SKM-1 treated with dmso at 0.1 percent for 144 hours (cell line): ENCODE measurements at regions not wholly inside any gene's neighbourhood (a gene's known extent, or its start where the extent isn't known, plus 50 kb on each side); places are given as distances from the start of the nearest gene placed in this dataset.
"Not testable (repeated sequence)": the region's sequence is repeated elsewhere in the genome, so short reads cannot be mapped to it uniquely, and the experiment has no call there.

Source experiments
- DNase-seq: peaks from one replicate; lab custom pipeline; 2025; ENCODE audit not compliant: unreplicated experiment; lab: John Stamatoyannopoulos, UW

DNA sequence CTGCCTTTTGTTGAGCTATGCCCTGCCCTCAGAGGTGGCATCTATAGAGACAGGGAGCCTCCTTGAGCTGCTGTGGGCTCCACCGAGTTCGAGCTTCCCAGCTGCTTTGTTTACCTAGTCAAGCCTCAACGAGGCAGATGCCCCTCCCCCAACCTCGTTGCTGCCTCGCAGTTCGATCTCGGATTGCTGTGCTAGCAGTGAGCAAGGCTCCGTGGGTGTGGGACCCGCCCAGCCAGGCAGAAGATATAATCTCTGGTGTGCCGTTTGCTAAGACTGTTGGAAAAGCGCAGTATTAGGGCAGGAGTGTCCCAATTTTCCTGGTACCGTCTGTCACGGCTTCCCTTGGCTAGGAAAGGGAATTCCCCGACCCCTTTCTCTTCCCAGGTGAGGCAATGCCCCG lies 88.4 kb upstream of the CDK6 start:
- no peak for DNase-seq

DNA sequence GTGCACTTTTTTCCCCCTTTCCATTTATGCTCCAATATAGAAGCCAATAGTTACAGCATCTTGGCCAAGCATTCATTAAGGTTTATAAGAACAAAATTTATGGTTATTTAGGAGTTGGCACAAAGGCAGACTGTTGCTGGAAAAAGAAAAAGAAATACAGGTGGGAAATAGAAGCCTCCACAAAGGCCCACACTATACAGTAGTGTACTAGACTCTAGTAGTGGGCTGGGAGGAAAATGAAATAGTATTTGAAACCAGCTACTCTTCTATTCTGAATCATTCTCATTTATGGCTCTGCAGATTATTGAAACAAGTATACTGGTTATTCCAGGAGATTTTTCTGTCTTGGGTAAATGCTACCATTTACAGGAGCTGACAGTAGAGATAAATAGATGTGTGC lies 80.9 kb upstream of the CDK6 start:
- no peak for DNase-seq

DNA sequence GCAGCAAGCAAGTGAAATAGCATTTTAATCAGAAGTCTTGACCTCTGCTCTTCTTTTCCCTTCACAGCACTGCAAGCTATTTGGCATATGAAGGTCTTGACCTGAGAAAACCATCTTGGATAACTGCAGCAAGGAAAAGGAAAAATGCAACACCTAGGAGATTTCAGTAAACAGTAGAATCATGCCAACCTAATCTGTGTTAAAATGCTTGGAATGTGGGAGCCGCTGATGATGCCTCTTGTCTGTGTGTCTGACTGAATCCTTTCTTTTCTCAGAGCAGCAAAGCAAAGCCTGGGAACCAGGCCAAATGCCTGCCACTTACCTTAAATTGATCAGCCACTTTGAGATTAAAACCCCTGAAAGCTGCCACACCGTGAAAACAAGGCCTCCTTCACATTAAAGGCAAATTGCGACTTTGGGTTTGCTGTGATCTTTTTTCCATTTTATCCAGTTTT lies 80.4 kb upstream of the CDK6 start:
- no peak for DNase-seq

DNA sequence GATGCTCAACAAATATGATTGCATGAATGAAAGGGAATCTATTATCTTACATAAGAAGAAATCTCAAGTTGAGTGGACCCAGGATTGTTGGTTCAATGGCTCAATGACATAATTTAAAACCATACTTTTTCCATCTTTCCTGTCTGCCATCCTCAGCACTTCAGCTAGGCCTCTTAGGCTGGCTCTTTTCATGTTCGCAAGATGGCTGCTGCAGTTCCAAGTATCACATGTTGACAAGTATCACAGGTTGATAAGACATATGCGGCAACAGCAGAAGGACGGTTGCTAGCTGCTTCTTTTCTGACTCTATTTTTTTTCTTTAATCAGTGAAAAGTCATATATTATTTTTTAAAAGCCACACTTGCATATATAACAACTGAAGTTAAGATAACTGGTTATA lies 79.0 kb upstream of the CDK6 start:
- no peak for DNase-seq

DNA sequence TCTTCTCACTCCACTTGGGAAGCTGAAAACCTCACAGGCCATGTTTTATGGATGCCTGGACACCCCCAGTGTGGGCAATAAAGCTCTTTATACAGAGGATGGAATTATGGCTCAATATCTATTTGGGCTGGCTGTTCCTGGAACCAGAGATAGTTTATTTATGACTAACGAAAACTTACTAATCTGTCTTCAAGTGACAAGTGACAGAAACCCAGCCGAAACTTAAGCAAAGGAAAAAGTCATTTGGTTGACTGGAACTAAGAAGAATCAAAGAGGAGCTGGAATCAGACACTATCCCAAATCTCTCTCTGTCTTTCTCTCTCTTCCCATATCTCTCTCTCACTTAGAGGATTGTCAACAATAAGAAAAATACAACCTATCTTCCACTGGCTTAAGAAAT lies 78.3 kb upstream of the CDK6 start:
- no peak for DNase-seq

DNA sequence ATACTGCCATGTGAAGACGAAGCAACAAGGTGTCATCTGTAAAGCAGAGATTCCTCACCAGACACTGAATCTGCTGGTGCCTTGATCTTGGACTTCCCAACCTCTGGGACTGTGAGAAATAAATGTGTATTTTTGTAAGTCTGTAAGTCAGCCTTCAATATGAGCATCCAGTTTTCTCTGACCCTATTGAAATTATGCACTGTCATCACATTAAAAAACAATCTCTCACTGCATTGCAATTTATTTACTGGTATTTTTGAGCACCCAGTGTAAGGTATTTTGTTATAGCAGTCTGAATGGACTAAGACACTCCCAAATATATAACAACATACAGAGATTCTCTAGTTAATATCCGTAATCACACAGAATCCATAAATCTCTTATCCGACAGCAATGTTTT lies 77.5 kb upstream of the CDK6 start:
- DNase-seq: no peak

DNA sequence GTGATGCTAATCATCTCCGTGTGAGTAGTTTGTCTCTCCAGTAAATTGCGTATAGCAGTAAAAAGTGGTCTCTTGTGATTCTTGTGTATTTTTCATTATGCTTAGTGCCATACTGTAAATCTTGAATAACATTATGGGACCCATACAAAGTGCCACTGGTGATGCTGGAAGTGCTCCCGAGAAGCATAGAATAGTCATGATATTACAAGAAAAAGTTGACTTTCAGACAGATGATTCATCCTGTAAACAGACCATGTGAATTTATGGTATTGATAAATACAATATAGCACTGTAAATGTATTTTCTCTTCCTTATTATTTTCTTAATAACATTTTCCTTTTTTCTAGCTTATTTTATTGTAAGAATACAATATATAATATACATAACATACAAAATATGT lies 74.6 kb upstream of the CDK6 start:
- no peak for DNase-seq

DNA sequence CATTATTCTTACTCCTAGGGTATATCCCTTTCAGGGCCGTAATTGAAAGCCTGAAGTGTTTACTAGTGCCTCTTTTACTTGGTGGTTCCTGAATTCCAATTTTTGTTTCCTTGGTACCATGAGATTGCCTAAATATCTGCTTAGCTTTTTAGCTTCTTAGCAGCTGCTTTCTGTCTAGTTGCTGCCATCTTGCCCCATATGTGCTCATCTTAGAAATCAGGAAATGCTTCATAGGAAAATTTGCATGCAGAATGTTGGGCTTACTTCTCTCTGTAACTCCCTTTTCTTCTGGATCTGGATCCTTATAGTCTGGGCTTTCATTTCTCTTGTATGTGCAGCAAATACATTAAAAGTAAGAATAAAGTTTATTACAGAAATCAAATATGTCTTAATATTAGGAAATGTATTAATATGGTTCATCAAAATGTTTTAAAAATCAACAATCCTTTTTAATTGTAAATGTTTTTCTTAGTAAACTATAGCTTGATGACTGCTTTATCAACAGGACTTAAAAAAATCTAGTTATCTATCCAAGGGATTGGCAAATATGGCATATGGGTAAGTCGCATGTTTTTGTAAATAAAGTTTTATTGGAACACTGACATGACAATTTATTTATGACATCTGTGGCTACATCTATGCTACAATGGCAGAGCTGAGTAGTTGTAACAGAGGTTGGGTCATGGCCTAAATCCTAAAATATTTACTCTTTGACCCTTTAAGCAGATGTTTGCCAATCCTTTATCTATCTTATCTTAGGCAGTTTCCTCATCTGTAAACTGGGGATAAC lies 73.5 kb upstream of the CDK6 start:
- DNase-seq: no peak

DNA sequence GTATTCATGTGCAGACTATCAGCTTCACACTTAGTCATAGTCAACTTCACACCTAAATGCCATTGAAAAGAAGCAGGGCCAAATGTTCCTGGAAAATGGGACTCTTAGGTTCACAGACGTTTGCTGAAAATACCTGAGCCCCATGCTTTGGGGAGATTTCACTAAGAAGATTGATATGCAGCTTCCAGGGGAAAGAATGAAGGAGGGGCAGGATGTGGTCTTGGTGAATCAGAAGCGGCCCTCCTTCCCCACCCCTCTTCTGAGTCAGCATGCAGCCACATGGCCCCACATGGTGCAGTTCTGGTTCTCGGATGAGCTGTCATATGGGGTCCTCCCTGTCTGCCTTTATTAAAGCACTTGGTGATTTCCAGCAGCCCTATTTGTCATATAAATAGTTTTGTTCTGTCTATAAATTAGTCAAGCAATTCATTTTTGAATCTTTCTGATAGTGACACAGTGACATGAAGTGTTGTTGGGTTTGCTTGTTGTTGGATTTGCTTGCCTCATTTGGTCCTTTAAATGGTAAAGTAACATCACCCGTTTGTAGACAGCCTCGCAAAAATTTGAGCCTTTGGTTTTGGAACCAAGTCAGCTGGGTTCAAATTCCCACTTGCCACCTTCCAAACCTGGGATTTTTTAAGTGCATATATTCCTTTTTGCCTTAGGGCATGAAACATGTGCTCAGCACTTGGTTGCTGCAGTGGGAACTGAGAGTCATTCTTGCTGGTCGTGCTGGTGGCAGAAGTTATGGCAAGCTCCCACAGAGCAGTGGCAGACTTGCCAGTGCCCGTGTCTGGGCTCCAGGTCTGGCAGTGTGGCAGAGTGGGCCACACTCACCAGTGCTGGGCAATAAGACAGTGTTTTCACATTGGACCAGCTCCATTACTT lies 68.1 kb upstream of the CDK6 start:
- no peak for DNase-seq

DNA sequence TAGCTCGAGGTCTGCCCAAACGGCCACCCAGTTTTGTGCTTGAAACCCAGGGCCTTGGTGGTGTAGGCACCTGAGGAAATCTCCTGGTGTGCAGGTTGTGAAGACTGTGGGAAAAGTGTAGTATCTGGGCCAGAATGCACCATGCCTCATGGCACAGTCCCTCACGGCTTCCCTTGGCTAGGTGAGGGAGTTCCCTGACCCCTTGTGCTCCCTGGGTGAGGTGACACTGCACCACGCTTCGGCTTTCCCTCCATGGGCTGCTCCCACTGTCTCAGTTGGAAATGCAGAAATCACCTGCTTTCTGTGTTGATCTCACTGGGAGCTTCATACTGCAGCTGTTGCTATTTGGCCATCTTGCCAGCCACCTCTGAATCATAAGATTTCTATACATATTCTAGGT lies 62.4 kb upstream of the CDK6 start:
- DNase-seq: no peak

DNA sequence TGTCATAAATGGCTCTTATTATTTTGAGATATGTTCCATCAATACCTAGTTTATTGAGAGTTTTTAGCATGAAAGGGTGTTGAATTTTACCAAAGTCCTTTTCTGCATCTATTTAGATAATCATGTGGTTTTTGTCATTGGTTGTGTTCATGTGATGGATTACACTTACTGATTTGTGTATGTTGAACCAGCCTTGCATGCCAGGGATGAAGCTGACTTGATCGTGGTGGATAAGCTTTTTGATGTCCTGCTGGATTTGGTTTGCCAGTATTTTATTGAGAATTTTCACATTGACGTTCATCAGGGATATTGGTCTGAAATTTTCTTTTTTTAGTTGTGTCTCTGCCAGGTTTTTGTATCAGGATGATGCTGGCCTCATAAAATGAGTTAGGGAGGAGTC lies 58.5 kb upstream of the CDK6 start:
- not testable (repeated sequence) for DNase-seq

DNA sequence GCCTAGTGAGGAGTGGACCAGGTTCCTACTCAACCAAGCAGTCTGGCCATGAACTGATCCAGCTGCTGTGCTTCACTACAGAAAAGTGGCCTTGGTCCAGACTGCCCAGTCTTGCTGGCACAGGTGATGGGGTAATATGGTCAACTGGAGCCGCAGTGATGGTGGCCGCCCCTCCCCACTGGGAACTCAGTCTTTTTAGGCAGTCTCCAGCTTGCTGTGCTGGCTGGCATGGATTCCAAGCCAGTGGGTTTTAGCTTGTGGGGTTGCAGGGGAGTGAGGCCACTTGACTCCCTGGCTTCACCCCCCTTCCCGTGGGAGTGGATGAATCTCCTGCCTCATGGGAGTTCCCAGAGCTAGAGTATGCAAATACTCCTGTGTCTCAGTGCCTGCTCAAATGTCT lies 52.7 kb upstream of the CDK6 start:
- no peak for DNase-seq
